GM18519 (cell line): ENCODE measurements at regions not wholly inside any gene's neighbourhood (a gene's known extent, or its start where the extent isn't known, plus 50 kb on each side); places are given as distances from the start of the nearest gene placed in this dataset.
"Not testable (repeated sequence)": the region's sequence is repeated elsewhere in the genome, so short reads cannot be mapped to it uniquely, and the experiment has no call there.

Source experiments
- ATAC-seq: cut with Tn5 transposase; IDR thresholded peaks from one replicate; pipeline ENCODE4 v1.9.1; 2021; ENCODE audit warnings: mild to moderate bottlenecking, moderate library complexity; ENCODE audit not compliant: unreplicated experiment, low FRiP score

DNA sequence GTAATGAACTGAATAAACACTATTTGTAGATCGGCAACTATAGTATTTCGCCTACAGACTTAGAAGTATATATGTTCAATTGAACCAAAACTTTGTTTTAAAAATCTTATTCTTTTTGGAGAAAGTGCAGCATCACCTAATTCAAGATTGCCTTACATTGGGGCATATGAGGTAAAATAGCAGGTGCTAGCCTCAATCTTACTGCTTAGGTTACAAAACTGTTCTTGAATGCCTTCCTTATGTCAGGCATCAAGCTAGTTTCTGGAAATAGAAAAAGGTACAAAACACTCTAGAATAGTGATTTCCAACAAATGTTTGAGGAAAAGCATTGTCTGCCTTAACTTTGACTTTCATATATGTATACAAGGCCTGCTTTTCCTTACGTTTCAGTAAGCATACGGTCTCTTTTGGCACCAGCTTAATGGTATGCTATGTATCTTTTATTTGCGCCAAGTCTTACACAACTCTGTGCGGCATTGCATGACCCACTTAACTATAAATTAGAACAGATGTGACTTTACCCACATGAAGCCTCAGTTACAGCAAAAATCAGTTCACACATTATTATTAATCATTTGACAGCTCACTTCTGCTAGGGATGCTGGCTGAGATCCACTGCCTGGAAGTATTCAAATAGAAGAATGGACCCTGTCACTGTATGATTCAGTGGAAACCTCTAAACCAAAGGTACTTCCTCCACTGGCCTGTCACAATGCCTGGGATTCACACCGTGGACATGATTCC lies 174.1 kb downstream of the PRELID2 start:
- ATAC-seq = no peak

DNA sequence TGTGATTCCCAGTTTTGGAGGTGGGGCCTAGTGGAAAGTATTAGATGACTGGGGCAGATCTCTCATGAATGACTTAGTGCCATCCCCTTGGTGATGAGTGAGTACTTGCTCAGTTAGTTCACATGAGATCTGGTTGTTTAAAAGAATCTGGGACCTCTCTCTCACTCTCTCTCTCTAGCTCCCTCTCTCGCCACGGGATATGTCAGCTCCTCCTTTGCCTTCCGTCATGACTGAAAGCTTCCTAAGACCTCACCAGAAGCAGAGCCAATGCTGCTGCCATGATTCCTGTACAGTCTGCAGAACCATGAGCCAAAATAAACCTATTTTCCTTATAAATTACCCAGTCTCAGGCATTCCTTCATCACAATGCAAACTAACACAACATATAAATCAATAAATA lies 176.7 kb downstream of the PRELID2 start:
- ATAC-seq = no peak

DNA sequence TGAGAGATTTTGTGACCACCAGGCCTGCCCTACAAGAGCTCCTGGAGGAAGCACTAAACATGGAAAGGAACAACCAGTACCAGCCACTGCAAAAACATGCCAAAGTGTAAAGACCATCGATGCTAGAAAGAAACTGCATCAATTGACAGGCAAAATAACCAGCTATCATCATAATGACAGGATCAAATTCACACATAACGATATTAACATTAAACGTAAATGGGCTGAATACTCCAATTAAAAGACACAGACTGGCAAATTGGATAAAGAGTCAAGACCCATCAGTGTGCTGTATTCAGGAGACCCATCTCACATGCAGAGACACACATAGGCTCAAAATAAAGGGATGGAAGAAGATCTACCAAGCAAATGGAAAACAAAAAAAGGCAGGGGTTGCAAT lies 182.4 kb downstream of the PRELID2 start:
- not testable (repeated sequence) for ATAC-seq

DNA sequence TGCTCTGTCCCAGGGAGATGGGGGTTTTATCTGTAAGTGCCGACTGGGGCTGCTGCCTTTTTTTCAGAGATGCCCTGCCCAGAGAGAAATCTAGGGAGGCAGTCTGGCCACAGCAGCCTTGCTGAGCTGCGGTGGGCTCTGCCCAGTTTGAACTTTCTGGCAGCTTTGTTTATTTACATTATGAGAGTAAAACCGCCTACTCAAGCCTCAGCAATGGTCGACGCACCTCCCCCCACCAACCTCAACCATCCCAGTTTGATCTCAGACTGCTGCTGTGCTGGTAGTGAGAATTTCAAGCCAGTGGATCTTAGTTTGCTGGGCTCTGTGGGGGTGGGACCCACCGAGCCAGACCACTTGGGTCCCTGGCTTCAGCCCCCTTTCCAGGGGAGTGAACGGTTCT lies 188.0 kb downstream of the PRELID2 start:
- not testable (repeated sequence) for ATAC-seq

DNA sequence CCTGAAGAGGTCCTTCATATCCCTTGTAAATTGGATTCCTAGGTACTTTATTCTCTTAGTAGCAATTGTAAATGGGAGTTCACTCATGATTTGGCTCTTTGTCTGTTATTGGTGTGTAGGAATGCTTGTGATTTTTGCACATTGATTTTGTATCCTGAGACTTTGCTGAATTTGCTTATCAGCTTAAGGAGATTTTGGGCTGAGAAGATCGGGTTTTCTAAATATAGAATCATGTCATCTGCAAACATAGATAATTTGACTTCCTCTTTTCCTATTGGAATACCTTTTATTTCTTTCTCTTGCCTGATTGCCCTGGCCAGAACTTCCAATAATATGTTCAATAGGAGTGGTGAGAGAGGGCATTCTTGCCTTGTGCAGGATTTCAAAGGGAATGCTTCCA lies 191.9 kb downstream of the PRELID2 start:
- ATAC-seq = not testable (repeated sequence)

DNA sequence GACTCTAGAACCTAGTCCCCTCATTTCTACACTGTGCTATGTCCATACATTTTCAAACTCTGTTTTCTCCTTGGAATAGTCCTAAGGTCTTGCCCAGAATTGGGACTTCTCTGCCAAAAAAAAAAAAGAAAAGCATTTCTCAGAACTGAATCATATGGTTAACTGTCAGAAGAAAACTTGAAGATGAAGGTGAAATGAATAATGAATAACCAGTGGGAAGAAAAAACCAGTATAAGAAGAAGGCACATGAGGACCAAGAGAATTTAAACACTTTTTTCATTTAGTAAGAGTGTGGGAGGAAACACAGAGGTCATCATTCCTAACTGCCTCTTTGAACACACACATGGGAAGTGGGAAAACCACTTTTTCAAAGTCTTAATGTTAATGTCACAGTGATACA lies 197.7 kb downstream of the PRELID2 start:
- no peak for ATAC-seq

DNA sequence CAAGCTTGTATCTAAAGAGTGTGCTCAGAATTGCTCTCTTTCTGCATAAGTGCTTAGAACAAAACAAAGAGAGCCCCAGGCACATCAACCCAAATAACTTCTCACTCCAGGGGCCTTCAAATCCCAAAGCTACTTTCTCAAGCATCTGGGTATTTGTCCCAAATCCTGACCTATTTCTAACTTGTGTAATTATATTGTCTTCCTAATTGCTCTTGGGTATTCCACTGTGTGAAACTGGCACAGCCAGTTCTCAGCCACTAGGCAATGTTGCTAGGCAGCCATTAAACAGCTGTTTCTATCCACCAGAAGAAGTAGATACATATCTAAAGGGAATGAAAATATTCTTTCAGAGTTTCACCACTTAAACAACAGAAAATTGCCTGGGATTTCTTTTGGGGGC lies 198.8 kb downstream of the PRELID2 start:
- no peak for ATAC-seq

DNA sequence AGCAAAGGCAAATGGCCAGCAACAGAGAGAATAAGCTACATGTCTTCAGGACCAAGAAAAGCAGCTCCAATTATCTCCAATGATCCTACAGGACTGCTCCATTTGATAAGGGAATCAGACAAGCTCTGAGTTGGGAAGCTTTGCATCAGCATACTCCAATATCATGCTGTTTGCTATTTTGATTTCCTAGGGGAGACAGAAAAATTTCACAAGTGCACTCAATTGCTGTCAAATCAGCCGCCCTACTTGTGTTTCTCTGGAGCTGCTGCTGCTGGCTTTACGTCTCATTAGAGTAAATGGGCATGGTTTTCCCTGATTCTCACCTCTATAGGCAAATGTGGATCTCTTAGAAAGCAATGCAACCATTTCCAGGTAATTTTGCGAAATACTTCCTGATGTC lies 201.7 kb downstream of the PRELID2 start:
- no peak for ATAC-seq

DNA sequence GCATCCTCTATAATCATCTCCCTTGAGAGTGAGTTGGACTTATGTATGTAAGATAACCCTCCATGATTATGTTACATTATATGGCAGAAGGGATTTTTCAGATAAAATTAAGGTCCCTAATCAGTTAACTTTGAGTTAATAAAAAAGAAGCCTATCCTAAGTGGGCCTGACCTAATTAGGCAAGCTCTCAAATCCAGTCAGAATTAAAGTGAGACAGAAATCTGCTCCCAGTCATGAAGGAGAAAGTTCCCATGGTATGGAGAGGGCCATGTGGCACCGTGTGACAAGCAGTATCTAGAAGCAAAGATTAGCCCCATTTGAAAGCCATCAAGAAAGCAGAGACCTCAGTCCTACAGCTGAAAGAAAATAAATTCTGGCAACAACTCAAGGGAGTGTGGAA lies 202.4 kb downstream of the PRELID2 start:
- no peak for ATAC-seq

DNA sequence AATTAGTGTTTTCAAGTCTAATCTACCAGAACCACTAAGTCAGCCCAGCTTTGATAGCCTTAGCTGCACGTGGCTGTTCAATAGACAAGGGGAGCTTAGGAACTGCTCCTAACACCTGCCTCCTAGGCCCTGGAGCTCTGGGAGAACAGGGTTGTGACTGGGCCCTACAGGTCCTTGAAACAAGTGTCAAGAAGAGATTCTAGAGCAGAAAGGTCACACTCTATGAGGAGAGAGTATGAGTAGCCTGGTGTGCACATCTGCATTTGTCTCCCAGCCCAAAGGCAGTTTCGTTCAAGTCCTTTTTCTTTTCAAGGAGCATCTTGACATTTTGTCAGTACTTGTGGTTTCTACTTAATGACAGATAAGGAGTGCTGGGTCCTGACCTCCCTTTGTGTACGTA lies 206.1 kb downstream of the PRELID2 start:
- no peak for ATAC-seq

DNA sequence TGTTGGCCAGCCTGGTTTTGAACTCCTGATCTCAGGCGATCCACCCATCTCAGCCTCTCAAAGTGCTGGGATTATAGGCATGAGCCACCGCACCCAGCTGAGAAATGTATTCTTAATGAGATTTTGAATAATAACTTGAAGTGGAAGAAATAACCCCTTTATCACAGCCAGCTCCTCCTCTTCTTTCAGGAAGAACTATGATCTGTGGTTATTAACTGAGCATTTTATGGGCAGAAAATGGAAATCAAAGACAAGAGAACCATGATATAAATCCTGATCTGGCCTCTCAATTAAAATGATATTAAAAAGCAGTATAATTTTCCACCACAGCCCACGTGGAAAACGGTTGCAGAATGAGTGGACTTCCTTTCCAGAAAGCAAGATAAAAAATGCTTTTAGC lies 206.6 kb downstream of the PRELID2 start:
- ATAC-seq = no peak

DNA sequence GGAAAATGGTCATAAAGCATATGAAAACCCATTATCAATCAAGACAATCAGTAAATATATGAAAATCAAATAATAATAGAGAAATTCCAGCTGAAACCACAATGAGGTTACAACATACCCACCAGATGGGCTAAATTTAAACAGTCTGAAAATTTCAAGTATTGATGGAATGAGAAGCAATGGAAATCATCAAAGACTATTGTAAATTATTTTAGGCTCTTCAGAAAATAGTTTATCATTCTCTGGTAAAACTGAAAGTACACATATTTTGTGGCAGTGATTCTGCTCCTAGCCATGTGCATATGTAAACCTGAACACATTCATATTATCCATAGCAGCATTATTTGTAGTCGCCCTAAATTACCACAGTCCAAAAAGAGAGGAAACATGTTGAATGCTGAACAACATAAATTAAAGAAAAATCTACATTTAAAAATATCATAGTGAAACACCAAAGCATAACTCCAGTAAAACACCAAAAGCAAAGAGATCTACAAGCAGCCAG lies 215.3 kb downstream of the PRELID2 start:
- no peak for ATAC-seq

DNA sequence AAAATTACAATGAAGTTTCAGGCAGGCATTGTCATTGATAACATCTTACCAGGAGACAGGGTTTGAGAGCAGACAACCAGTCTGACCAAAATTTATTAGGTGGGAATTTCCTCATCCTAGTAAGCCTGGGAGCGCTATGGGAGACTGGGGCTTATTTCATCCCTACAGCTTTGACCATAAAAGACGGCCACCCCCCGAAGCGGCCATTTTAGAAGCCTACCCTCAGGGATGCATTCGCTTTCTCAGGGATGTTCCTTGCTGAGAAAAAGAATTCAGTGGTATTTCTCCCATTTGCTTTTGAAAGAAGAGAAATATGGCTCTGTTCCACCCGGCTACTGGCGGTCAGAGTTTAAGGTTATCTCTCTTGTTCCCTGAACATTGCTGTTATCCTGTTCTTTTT lies 218.4 kb downstream of the PRELID2 start:
- not testable (repeated sequence) for ATAC-seq

DNA sequence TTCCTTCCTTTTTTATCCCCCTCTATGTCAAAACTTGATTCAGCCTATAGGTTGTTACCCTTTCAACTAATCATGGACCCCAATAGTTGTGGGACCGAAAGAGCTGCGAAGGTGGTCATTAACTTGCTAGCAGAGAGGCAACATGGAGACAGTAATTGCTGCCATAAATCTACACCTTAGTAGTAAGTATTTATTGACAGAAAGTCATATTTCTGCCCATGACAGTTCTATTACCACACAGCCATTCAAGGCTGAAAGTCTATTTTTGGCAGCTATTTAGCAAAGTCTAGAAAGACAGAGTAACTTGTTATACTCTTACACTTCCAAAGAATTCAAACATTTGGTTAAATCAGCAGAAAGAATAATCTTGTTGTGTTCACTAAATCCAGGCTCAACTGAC lies 236.2 kb downstream of the PRELID2 start:
- ATAC-seq = no peak

DNA sequence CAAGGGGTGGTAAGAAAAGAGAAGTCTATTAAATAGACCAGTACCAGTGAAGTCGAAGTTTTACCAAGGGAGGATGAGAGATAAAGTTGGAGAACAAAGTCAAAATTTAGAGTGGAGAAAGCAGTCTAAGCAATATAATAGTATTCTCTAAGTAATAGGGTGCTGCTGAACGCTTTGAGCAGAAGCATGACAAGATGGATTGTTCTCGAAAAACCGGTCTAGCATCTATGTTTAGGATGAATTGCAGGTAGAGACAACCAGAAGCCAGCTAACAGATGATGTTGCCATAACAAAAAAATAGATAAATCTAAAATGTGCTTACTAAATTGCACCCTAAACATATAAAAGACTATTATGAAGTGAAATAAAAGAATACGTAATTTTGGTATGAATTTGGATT lies 237.0 kb downstream of the PRELID2 start:
- ATAC-seq = no peak

DNA sequence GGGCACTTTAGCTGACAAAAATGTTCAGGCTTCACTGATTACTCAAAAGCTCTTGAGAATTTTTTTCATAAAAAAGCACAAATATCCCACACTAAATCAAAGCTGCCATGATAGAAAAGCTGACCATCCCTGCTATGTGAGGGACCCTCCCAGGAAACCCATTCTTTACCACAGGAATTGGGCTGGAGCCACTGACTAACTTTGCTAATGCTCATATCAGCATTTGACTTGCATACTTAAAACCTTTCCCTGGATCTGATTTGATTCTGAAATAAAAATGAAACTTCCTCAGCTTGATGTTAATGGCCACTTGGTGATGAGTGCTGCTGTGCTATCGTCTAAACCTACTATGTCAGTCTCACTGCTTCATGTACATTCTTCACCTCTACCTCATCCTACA lies 243.6 kb downstream of the PRELID2 start:
- no peak for ATAC-seq

DNA sequence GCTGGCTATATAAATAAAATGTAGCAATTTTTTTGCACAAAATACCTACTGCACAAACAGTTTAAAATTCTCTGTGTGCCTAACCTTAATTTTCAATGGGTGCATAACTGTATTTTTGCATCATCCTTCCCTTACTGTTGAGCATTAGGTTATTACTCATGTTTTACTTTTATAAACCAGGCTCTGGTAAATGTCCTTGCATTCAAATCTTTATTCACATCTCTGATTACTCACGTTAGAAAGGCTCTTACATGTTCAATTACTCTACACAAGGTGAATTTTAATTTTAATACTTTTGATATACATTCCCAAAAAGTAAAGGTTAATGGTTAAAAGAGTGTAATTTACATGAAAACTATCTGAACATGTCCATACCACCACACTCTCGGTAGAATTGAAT lies 246.1 kb downstream of the PRELID2 start:
- no peak for ATAC-seq

DNA sequence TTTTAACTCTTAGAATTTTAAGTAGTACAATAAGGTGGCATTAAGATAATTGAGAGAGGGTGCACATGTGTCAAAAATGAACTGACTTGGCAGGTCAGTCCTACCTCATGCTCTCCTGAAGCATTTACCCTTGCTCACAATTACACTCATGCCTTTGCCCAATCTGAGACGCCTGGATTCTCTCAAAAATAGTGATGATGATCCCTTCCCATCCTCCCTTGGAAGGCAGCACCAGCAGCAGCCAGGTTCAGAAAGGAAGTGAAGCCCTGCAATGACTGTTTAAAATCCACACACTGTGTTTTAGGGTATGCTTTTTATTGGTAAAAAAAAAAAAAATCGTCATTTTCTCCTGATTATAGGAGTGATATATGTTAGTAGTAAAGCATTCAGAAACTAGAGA lies 246.6 kb downstream of the PRELID2 start:
- ATAC-seq = no peak

DNA sequence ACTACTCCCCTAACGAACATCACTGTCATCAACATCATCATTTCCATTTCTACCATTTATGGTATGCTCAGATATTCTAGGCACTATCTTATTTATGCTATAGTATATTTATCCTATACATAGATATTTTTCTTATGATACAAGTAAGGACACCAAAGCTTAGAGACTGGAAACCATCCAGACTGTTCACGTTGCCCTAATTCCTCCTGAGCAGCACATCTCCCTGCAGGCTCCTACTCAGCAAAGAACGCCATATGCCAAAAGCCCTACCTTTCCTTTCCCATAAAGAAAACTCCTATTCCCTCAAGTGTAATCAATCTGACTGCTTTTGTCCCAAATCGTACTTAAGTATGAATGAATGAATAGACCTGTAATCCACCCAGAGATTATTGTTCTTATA lies 247.0 kb downstream of the PRELID2 start:
- ATAC-seq = no peak

DNA sequence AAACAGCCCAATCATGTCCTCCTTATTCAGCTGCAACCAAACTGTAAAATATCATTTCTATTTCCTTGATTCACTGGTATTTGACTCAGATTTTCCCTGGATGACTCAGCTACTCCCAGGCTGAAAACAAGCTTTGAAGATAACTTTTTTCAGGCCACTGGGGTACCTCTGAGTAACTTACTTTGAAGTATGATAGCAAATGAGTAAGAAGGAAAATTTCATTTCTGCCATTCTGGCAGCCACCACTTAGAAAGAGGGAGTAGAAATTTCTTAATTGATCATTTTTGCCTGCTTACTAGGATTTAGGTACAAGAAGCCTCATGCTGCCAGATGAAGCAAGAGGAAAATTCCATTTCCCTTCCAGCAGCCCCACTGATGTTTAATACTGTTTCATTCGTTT lies 247.4 kb downstream of the PRELID2 start:
- no peak for ATAC-seq

DNA sequence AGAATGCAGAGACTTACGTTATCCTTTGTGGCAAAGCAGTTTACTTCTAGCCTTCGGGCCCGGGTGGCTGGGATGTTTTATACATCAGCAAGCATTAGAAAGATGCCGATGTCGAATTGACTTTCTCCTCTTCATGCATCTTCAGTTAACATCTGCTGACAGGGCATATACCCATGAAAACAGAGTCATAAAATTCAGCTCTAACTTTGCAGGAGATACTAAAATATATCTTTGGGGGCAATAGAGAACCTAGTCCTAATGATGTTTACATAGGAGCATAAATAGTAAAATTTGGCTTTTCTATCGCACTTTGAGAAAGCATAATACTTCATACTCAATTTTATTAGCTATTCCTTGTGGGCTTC lies 247.9 kb downstream of the PRELID2 start:
- ATAC-seq = no peak

DNA sequence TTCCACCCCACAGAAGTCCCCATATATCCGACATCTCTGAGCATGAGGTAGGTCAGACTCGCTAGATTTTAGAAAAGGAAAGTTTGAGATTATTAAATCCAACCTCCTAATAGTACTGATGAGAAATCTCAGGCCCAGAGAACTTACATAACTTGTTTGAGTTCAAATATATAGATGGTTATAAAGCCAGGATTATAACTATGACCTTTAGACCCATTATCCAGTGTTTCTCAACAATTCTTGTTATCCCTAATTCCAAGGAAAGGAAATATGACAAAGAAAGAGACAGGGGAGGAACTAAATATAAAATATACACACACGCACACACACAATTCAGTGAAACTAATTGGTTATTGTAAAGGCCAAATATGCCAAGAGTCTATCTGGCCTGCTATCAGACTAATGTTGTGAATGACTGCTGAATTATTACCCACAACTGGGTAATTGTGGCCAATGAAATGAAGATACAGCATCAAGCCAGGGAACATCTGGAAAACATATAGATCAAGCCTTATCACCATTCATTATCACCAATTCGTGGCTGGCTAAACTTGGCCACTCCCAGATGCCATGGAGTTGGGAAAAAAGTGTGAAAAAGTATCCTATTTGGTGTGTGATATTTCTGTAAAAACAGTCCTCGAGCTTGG lies 248.4 kb downstream of the PRELID2 start:
- ATAC-seq = no peak
